ENCODE measurements at regions not wholly inside any gene's neighbourhood (a gene's known extent, or its start where the extent isn't known, plus 50 kb on each side); places are given as distances from the start of the nearest gene placed in this dataset.

DNA sequence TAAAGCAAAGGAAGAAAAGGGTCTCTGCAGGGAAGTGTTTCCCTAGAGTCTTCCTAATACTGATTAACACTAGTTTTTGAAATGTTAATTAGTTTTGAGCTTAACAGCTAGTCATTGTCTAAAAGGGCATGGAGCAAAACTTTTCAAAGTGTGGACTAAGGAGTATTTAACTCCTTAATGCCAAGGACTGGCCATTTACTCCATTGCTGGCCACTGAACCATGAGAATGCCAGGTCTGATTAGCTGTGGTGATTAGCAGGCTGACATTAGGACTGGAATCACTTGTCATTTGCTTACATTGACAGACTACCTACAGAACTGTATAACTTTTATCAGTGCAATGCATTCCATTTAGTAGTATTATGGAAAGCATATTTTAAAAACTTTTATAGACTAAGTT, 987.0 kb downstream of the NR2F1-AS1 start:
- DNase-seq (ENCODE audit: low spot score), result no peak
- TF ChIP-seq, protein P1, sequence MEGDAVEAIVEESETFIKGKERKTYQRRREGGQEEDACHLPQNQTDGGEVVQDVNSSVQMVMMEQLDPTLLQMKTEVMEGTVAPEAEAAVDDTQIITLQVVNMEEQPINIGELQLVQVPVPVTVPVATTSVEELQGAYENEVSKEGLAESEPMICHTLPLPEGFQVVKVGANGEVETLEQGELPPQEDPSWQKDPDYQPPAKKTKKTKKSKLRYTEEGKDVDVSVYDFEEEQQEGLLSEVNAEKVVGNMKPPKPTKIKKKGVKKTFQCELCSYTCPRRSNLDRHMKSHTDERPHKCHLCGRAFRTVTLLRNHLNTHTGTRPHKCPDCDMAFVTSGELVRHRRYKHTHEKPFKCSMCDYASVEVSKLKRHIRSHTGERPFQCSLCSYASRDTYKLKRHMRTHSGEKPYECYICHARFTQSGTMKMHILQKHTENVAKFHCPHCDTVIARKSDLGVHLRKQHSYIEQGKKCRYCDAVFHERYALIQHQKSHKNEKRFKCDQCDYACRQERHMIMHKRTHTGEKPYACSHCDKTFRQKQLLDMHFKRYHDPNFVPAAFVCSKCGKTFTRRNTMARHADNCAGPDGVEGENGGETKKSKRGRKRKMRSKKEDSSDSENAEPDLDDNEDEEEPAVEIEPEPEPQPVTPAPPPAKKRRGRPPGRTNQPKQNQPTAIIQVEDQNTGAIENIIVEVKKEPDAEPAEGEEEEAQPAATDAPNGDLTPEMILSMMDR (IDR thresholded peaks at IDR 0.05; ENCODE audit: extremely low read depth, missing control alignments), result no peak

GRCh38 chr5:92588876-92589275, 992.1 kb downstream of the NR2F1-AS1 start:
- TF ChIP-seq, protein P1 (IDR thresholded peaks at IDR 0.05; ENCODE audit: extremely low read depth, missing control alignments), result no peak
- DNase-seq (ENCODE audit: low spot score), result no peak

DNA sequence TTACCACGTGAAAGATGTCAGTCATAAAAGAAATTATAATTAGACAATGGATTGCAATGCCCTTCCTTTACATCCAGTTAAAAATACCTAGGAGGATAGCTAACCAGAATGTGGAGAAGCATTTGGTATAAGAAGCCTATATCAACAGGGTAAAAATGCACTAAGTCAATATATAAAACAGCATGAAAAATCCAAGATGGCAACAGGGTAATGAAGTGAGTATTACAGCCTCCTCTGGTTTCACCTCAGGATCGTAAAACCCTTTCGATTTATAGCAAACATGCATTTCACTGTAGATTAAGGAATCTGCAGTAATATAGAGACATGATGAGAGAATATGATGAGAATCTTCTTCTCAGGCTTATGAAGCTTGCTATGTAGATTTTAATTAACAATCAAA, 999.3 kb downstream of the NR2F1-AS1 start:
- TF ChIP-seq, protein P1 (IDR thresholded peaks at IDR 0.05; ENCODE audit: extremely low read depth, missing control alignments), result no peak

GRCh38 chr5:92581249-92581648, 999.8 kb downstream of the NR2F1-AS1 start:
- TF ChIP-seq, protein P1 (IDR thresholded peaks at IDR 0.05; ENCODE audit: extremely low read depth, missing control alignments), result no peak
- no peak for DNase-seq (ENCODE audit: low spot score)

More for the DNA sequence above, 999.3 kb downstream of the NR2F1-AS1 start:
- DNase-seq (ENCODE audit: low spot score), result no peak

DNA sequence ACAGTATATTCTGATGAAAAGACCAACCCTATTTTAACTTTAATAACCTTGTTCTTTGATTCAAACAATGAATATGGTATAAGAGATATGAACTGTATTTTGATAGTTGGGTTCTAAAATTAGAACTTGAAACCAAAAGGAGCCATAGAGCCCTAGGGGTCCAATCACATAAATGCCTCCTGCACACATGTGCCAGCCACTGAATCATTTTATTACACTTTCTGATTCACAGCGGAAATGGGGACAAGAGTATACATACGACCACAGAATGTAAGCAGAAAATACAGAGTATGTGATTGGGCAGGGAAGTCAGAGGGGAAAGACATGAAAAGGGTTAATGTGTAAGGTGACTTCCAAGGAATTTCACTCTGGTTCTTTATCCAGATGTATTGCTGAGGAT, 1000.2 kb downstream of the NR2F1-AS1 start:
- TF ChIP-seq, protein P1 (IDR thresholded peaks at IDR 0.05; ENCODE audit: extremely low read depth, missing control alignments), result no peak
- DNase-seq (ENCODE audit: low spot score), result no peak

GRCh38 chr5:92574023-92574422, 1007.0 kb downstream of the NR2F1-AS1 start:
- no peak for DNase-seq (ENCODE audit: low spot score)
- TF ChIP-seq, protein P1 (IDR thresholded peaks at IDR 0.05; ENCODE audit: extremely low read depth, missing control alignments), result no peak

- TF ChIP-seq, protein P1 (IDR thresholded peaks at IDR 0.05; ENCODE audit: extremely low read depth, missing control alignments), result no peak
- no peak for DNase-seq (ENCODE audit: low spot score)
These were observed 1012.5 kb downstream of the NR2F1-AS1 start for GRCh38 chr5:92568522-92568921.

All from GM20000 (cell line).